Colonic mucosa (tissue), 4 donors: ENCODE measurements at regions not wholly inside any gene's neighbourhood (a gene's known extent, or its start where the extent isn't known, plus 50 kb on each side); places are given as distances from the start of the nearest gene placed in this dataset.

ENCODE experiments used
- DNase-seq: peaks from one replicate; pipeline ENCODE4 v3.0.0-alpha.2; 2020
- H3K27ac ChIP-seq: fragments of 200-600 bp; one replicate; pipeline ENCODE4 v1.8.0; 2021
- H3K27me3 ChIP-seq: fragments of 200-600 bp; one replicate; pipeline ENCODE4 v1.8.0; 2021
- H3K36me3 ChIP-seq: fragments of 200-600 bp; one replicate; pipeline ENCODE4 v1.8.0; 2021
- H3K4me1 ChIP-seq: fragments of 200-600 bp; one replicate; pipeline ENCODE4 v1.8.0; 2021; ENCODE audit warnings: mild to moderate bottlenecking
- H3K4me3 ChIP-seq: fragments of 200-600 bp; one replicate; pipeline ENCODE4 v1.8.0; 2021
- H3K9ac ChIP-seq, 2 donors: one replicate each; pipeline ENCODE4 v1.7.0; 2013; ENCODE audit warnings: control low read depth in 2 of 2, low read depth in 2 of 2, low read length in 2 of 2
- H3K9me3 ChIP-seq: fragments of 200-600 bp; one replicate; pipeline ENCODE4 v1.8.0; 2021
- intact Hi-C: fragments of 100-400 bp; cut with DNase I; formaldehyde crosslinking; loops from one replicate; pipeline ENCODE4 v1.14.1; 2022
- TF ChIP-seq, protein P1 (sequence below): fragments of 200-600 bp; IDR thresholded peaks from one replicate; pipeline ENCODE4 v1.8.0; 2022; ENCODE audit warnings: antibody characterized with exemption, mild to moderate bottlenecking
- donor health status: healthy.
- donor health status: DM: no; HTN: no; CAD: no.
- donor health status: DM: no; HTN: no; CAD: no.

GRCh38 chr9:109948453-109948852 lies 168.5 kb downstream of the PALM2AKAP2 start:
- Histone ChIP-seq H3K36me3 (no peaks in the 10 kb centered on the region), H3K27me3 (no peaks in the 10 kb centered on the region), H3K4me3 (no peak overlapping the region), H3K9me3 (no peaks in the 10 kb centered on the region), H3K27ac (no peak overlapping the region), H3K4me1 (no peaks in the 10 kb centered on the region), H3K9ac (no peak overlapping the region)
- no peak for DNase-seq
- intact Hi-C loops = no loop called here
- TF ChIP-seq, protein P1, sequence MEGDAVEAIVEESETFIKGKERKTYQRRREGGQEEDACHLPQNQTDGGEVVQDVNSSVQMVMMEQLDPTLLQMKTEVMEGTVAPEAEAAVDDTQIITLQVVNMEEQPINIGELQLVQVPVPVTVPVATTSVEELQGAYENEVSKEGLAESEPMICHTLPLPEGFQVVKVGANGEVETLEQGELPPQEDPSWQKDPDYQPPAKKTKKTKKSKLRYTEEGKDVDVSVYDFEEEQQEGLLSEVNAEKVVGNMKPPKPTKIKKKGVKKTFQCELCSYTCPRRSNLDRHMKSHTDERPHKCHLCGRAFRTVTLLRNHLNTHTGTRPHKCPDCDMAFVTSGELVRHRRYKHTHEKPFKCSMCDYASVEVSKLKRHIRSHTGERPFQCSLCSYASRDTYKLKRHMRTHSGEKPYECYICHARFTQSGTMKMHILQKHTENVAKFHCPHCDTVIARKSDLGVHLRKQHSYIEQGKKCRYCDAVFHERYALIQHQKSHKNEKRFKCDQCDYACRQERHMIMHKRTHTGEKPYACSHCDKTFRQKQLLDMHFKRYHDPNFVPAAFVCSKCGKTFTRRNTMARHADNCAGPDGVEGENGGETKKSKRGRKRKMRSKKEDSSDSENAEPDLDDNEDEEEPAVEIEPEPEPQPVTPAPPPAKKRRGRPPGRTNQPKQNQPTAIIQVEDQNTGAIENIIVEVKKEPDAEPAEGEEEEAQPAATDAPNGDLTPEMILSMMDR = no peak

DNA sequence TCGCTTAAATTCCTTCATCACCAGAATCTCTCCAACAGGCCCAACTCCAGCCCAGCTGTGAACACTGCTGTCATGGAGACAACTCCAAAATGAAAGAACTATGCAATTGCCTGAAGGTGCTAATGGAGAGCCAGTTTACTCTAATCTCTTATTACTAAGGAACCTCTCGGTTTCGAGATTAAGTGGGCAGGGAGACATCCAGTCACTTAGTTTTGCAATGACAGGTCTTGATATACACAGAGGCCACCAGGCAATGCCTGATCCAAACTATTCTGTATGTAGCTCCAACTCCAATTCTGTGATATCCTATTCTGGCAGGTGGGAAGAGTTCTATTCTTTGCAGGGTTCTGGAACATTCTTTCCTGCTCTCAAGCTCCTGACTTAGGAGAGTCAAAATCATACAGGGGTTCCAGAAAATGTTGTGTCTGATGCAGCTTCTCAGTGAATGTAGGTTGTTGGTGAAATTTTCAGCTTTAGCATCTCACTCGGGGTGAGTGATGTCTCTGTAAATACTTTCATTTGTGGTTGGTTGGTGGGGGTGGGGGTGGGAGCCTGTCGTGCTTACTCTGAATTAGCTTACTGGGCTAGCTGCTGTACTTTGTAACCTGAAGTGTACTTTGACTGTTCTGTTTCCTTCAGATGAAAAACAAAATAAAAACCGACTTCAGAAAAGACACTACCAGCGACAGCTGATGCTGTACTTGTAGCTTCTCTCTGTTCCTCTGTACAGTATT lies 170.9 kb downstream of the PALM2AKAP2 start:
- no peak overlapping the region for H3K27ac ChIP-seq

GRCh38 chr9:109953300-109953699 lies 173.3 kb downstream of the PALM2AKAP2 start:
- H3K4me3 ChIP-seq = no peak overlapping the region
- no peak for DNase-seq
- no peaks in the 10 kb centered on the region for H3K36me3 ChIP-seq
- H3K27me3 ChIP-seq = no peaks in the 10 kb centered on the region
- no peak overlapping the region for H3K27ac ChIP-seq
- H3K9ac ChIP-seq = no peak overlapping the region
- intact Hi-C loops = no loop called here
- H3K9me3 ChIP-seq = no peaks in the 10 kb centered on the region
- H3K4me1 ChIP-seq = no peaks in the 10 kb centered on the region
- TF ChIP-seq, protein P1 = no peak

More for the DNA sequence above, 170.9 kb downstream of the PALM2AKAP2 start:
- intact Hi-C loops = no loop called here
- Histone ChIP-seq H3K27me3 (no peaks in the 10 kb centered on the region), H3K9ac (no peak overlapping the region), H3K9me3 (no peaks in the 10 kb centered on the region), H3K36me3 (no peaks in the 10 kb centered on the region), H3K4me1 (no peaks in the 10 kb centered on the region), H3K4me3 (no peak overlapping the region)
- TF ChIP-seq, protein P1 = no peak
- DNase-seq = no peak

- Histone ChIP-seq H3K27me3 (no peaks in the 10 kb centered on the region), H3K4me3 (no peak overlapping the region), H3K9me3 (no peaks in the 10 kb centered on the region), H3K27ac (no peak overlapping the region), H3K9ac (no peak overlapping the region), H3K4me1 (no peaks in the 10 kb centered on the region), H3K36me3 (no peaks in the 10 kb centered on the region)
- DNase-seq = no peak
- intact Hi-C loops = no loop called here
- TF ChIP-seq, protein P1 = no peak
Measured at GRCh38 chr9:109953813-109954497, 174.0 kb downstream of the PALM2AKAP2 start.

GRCh38 chr9:109956717-109957440 lies 176.9 kb downstream of the PALM2AKAP2 start:
- no peaks in the 10 kb centered on the region for H3K4me1 ChIP-seq
- no peak for DNase-seq
- intact Hi-C loops = no loop called here
- H3K9ac ChIP-seq = no peak overlapping the region
- TF ChIP-seq, protein P1 = no peak
- H3K36me3 ChIP-seq = no peaks in the 10 kb centered on the region
- H3K9me3 ChIP-seq = no peaks in the 10 kb centered on the region
- H3K27me3 ChIP-seq = no peaks in the 10 kb centered on the region
- H3K4me3 ChIP-seq = no peak overlapping the region
- H3K27ac ChIP-seq = no peak overlapping the region
